Stimulated activated CD4-positive, alpha-beta T cell treated with anti-CD3 and anti-CD28 coated beads, Interleukin-2, amount 100 ng/mL, for 4 hours (primary cell): ENCODE measurements at regions not wholly inside any gene's neighbourhood (a gene's known extent, or its start where the extent isn't known, plus 50 kb on each side); places are given as distances from the start of the nearest gene placed in this dataset.

Experiments used
- DNase-seq: peaks from one replicate; pipeline ENCODE4 v3.0.0-alpha.2; 2020; ENCODE audit warnings: low read depth

DNA sequence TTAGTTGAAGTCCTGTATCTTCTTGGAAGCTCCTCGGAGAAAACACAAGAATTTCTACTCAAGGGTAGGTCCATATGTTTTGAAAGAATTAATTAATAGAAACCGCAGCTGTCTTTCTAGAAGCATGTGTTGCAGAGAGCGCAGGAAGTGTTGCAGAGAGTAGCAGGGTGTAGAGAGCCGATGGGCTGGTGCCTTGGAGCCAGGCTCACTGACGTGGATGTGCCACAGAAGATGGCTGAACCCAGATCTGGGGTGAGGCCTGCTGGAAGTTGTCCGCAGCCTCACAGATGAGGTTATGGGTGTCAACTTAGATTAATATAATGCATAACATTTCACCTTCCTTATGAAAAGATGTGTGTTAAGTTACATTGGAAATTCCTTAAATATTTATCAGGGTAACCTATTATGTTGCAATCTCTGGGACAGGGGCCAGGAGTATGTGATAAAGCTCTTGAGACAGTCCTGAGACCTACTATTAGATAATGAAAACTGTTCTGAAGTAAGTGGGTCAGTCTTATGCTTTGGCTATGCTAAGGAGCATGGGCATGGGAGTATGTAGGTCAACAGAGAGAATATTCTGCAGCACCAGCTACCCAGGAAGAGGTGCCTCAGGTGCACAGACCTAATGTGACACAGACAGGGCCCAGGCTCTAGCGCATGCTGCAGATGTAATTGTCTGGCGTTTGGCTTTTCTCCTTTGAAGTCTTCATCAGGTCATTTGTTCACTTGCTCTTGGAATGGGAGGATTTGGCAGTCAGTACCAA lies 973.3 kb downstream of the BCL11B start:
- no peak for DNase-seq

DNA sequence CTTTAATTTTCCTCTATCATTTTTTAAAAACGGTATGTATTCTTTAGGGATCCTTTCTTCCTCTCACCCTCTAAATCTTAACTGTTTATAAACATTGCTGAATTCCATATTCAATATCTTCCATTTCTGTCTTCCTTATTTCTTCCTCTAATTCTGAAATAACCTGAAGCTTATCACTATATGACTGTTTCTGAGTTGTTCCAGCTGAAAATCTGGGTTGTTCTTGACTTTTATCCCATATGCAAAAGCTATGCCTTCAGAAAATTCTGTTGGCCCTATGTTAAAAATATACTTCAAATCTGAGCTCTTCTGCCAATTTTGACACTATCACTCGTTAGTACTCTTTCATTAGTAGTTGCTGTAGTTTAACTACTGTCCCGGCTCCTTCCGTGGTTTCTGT lies 970.3 kb downstream of the BCL11B start:
- DNase-seq: no peak

DNA sequence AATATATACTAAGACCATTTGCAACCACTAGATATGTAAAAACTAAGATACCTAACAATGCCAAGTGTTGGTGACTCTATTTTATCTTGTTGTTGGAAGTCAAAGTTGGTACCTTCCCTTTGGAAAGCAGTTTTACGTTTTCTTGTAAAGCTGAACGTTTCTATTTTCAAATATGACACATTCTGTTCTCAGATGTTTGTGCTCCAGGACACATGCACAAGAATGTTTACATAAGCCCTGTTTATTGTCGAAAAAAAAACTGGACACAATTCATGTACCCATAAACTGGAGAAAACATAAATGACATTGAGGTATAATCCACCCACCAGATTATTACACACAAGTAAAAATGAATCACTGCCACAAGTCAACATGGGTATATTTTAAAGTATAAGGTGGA lies 967.4 kb downstream of the BCL11B start:
- no peak for DNase-seq

DNA sequence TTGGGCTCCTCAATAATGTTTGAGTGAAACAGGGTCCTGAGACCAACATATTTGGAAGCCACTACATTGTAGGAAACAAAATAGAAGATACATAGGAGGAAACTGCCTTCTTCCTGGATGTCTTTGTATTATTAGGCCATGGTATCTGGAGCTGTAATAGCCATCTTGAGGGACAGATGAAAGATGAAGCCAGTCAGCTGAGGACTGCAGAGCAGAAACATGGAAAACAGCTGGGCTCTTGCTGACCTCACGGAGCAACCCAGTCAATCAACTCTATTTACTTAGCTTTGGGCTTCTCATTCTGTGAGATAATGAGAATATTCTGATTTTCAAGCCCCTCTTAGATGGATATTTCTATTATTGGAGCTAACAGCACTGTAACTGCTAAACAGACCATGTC lies 962.4 kb downstream of the BCL11B start:
- no peak for DNase-seq

DNA sequence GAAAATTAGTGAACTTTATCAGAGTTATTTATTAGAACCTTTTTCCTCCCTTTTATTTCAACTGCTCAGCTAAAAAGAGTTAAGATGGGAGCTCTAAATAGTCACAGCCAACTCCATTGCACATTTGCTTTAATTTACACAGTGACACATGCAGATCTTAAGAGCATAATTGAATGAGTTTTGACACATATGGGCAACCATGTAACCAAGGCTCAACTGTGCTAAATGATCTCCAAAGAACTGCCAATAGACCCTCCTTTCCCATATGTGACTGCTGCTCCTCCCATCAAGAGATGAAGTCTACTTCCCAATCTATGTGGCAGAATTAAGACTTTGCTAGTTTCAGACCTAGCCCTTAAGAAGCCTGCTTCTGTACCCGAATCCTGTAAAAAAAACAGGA lies 960.0 kb downstream of the BCL11B start:
- DNase-seq: no peak

DNA sequence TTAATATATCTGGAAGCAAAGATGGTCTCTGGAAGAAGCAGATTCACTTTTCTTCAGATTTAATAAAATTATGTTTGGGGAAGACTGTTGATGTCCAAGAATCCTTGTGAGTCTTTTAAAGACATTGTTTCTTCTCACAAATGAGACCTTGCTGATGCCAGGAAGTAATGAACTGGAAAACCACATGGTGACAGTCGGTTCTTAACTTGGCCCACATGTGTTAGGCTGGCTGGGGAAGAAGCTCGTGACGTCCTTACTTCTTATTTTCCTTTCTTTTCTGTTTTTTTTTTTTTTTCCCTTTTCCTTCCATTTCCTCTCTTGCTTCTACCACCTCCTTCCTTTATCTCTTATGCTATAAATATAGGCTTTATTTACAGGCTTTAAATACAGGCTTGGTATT lies 950.2 kb downstream of the BCL11B start:
- no peak for DNase-seq

DNA sequence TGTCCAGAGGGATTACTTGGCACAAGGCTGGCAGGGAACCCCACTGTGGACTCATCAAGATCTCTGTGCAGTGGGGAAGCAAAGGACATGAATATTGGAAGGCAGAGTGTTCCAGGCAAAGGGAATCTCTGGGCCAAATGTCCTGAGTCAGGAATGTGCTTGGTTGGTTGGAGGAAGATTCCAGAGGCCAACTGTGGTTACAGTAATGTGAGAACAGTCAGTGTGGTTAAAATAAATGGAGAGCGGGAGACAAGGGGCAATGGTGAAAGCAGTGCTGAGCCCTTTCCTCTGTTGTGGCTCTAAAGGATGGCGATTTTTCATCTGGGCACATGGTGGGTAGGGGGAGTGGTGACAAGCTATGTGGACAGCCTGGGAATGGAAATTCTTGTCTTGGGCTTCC lies 948.2 kb downstream of the BCL11B start:
- no peak for DNase-seq

DNA sequence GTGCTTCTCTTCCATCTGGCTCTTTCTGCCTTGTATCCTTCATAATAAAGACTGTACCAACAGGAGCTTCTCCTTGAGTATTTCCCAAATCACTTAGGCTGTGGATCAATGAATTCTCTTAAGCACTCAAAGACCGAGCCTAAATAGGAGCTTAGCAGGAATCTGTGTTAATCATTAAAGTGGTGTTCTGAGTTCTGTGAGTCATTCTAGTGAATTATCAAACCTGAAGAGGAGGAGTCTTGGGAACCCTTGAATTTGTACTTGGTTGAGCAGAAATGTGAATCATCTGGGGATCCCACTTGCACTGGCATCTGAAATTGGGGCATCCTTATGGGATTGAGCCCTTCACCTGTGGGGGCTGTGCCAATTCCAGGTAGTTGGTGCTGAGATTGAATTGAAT lies 946.2 kb downstream of the BCL11B start:
- no peak for DNase-seq

DNA sequence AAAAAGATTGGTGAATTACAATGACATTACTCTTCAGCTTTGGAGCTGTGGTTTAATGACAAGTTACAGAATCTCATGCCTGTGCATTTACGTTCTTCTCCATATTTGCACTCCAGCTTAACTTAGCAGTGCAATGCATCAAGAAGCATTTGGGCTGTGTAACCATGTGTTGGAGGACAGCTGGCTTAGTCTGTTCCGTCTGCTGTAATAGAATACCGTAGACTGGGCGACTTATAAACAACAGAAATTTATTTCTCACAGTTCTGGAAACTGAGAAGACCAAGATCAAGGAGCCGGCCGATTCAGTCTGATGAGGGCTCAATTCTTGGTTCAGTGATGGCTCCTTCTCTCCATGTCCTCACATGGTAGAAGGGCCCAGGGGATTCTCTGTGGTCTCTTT lies 943.5 kb downstream of the BCL11B start:
- DNase-seq: no peak

DNA sequence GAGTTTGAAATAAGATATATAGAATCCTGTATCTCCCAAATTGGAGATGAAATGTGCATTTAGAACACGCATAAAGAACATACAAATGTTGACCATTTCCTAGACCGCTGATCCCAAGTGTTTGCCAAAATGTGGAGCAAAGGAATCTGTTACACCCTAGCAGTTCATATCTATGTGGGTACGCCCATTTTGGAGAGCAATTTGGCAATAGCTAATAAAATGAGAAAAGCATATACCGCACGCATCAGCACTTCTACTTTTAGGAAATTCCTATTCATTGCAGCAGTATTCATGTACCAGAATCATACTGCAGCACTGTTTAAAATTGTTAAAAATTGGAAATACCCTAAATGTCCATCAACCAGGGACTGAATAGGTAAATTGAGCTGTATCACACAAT lies 937.8 kb downstream of the BCL11B start:
- no peak for DNase-seq

DNA sequence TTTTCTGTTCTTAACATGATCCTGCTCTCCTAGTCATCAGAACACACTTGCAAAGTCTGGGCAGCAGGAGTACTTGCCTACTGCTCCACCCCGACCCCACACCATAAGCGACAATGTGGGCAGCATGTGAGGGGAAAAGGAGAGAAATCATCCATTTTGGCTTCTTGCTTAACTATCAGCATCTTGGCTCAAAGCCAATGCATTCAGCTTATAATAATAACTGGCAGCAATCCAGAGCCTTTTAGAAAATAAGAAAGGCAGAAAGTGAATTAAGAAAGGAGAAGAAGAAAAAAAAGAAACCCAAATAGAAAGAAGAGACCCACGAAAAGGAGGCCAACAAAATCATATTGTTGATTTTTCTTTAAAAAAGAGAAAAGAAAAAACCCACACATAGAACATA lies 930.8 kb downstream of the BCL11B start:
- DNase-seq: no peak

DNA sequence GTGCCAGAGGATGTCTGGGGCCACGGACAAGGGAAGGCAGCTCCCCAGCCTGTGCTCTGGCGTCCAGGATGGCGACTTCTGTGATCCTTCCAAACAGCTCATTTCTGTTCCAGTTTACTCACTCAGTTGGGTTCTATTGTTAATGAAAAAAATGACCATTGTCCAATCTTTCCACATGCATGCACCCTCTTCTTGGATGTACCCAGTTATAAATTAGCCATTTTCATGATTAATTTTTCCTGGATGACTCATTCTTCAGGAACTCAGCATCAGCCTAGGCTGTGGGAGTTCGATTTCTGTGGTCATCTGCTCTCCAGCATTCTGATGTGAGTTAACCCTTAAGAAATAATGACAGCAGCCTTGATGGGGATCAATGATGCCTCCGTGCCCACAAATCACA lies 926.8 kb downstream of the BCL11B start:
- no peak for DNase-seq

DNA sequence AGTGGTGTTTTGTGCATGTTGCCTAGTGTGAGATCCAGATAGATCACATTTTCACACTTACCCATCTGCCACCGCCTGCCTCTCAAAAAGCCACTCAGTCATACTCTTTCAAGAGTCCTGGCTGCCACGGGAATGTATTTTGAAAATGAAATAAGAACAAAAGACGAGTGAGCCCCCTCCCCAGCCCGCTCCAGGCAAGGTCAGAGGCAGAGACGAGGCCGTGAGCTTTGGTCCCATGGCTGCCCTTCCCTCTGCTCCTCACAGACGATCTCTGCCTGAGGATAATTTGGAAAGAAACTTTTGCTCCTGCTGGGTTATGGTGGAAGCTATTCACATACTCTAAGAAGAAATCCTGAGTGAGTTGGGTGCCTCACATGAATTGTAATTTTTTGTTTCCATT lies 924.3 kb downstream of the BCL11B start:
- no peak for DNase-seq

DNA sequence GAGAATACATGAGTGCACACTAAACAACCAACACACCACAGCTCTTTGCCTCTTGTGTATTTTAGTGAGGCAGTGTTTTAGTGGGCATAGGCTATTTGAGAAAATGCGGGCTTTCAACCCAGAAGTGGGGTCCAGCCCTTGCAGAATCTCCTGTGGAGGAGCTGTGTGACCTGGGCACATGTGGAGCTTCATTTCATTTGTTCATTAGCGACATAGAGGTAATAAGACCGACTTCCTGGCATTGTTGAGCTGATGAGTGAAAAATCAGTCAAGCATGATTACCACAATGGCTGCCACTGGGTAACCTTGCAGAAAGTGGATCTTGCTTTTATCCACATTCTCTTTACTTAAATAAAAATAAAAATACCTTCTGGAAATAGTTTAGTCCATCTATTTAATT lies 923.5 kb downstream of the BCL11B start:
- DNase-seq: no peak

DNA sequence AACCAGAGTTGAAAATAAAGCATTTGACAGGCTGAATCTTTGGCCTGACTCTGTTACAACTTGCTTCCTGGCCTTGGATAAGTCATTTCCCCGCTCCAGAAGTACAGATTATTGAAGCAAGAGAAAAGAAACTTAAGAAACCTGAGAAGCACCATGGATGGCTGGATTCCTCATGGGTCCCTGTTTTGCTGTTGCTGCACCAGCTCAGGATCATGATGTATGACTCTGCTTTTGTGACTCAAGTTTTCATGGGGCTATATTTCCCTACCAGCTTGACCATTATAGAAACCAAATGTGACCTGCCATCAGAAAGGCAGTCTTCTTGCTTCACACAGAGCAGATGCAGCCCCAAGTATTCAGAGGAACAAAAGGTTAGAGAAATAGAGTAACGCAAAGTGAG lies 921.8 kb downstream of the BCL11B start:
- no peak for DNase-seq

DNA sequence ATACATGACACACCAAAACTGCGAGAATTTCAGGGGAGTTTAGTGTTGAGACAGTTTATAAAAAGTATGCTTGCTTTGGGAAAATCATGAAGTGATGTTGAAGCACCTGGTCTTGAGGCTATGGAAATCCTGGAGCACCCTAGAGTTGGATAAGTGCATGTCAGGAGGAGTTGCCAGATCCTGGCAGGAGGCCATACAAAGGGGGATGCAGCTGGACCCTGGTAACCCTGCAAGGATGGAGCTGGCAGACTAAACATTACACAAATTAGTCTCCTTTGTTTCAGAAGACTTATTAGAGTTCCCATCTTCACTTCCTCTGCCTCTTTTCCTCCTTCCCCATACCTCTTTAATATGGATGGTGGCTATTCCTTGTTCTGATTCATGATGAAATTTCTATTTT lies 907.0 kb downstream of the BCL11B start:
- no peak for DNase-seq

DNA sequence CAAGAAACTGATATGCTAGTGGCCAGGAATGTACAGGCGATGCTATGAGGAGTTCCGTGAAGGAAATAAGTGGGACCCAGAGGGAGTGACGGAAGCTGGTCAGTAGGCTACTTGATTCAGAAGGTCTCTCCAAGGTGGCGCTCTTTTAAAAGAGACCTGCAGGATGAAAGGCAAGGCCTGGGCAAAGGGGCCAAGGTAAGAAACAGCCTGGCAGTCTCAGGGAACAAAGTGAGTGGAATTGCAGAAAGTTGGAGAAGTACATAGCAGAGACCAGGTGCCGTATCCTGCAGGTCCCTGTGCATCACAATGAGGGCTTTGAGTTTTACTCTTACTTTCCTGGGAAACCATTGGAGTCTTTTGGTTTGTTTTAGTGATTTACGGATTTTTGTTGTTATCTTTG lies 905.6 kb downstream of the BCL11B start:
- no peak for DNase-seq

DNA sequence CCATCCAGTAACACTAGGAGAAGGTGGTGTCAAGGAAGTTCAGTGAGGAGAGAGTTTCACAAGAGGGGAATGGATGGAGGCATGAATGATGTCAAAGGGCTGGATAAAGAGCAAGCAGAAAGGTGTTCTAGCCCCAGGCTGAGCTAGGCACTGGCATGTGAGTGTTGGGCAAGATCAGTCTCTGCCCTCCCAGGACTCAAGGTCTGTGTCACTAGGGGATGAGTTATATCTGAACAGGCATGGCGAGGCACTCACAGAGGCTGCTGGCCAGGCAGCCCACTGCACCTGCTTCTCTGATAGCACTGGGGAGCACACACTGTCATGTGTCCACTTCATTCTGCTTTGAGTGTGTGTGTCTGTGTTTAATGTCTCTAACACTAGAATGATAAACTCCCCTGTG lies 903.8 kb downstream of the BCL11B start:
- DNase-seq: no peak

DNA sequence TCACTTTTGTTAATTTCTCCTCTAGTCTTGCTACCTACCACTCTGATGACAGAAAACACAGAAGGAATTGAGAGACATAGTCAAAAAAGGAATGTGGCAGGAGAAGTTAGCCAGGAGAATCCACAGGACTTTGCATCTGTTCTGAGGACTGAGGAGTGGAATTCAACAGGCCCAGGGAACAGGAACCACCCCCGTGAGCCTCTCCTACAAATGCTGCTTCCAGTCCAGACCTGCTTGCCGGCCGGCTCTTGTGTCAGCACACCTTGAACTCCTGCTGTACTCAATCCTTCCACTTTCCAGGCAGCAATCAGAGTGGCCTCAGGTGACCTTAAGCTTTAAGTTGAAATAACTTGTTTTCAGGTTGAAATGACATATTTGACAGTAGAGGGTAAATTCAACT lies 903.1 kb downstream of the BCL11B start:
- DNase-seq: no peak

DNA sequence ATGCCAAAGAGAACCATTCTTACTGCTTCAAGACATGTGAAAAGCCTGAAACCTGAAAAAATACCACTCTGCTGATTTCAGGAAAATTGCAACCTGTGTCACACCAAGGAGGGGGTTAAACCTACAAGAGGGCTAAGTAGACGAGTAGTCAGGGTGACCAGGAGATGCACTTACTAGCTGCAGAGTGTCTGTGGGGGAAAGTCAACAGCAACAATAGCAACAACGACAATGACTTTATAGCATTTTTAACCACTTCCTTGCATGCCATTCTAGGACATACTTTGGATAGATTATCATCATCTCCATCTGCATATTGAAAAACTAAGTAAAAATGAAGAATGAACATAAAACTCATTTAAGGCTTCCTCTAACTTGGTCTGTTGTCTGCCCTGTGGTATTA lies 902.7 kb downstream of the BCL11B start:
- no peak for DNase-seq

DNA sequence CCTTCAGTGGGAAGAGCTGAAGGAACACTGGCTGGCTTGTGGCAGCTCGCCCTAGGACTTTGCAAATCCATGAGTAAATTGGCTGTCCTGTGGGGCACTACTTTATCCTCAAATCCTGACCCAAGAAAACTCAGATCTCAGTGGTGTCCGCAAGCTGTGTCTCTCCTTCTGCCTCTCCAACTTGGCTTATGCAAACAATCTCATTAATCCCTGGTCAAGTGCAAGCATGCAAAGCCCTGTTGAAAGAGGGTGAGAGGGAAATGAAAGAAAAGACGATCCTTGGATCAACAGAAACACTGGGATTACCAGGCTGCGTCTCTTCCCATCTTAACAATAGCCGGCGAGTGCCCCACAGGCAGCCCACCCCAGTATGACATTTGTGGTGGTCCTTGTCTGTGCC lies 901.6 kb downstream of the BCL11B start:
- no peak for DNase-seq

DNA sequence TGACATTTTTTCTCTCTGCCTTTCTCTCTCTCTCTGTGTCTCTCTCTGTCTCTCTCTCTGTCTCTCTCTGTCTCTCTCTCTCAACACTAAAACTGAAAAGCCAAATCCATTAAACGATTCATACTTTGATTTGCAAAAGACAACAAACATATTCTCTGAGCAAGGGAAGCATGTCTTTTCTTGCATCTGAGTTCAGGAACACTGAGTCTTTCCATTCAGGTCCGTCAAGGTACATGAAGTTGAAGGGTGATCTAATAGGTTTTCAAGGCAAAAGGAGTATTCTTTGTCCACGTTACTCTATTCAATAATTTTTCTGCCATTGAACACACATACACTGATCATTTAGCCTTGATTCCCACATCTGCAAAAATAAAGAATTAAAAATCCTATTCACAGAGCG lies 900.9 kb downstream of the BCL11B start:
- DNase-seq: no peak

DNA sequence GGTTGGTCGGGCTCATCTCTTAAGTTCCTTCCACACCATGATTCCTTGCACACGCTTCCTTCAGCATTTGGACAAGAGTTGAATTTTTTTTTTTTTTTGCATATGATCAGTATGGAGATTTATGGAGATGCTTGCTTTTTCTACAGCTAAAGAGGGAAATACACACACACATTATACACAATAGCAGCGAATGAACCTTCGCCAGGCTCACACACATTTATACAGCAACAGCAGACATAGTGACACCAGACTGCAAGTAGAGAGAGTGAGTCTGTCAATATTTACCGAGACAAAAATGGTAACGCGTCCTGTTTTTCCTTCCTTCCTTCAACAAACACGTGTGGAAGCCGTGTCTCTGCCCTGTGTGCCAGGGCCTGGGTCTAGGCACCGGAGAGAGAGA lies 897.9 kb downstream of the BCL11B start:
- DNase-seq: no peak

DNA sequence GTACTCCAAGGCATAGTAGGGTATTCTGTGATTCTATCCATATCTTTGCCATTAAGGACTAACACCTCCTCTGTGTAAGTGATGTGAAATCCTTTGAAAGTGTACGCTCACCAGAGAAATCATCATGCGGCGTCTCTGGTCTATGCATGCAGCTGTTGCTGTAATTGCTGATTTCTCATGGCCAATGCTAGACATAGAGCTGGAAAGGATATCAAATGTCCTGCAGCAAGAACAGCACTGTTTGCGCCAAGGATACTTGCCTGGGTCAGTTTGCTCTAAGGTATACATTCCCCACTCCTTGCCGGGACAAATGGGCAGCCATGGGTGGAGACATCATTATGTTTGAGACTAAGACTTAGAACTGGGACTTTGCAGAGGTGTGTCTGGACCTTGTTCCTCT lies 896.4 kb downstream of the BCL11B start:
- DNase-seq: no peak

DNA sequence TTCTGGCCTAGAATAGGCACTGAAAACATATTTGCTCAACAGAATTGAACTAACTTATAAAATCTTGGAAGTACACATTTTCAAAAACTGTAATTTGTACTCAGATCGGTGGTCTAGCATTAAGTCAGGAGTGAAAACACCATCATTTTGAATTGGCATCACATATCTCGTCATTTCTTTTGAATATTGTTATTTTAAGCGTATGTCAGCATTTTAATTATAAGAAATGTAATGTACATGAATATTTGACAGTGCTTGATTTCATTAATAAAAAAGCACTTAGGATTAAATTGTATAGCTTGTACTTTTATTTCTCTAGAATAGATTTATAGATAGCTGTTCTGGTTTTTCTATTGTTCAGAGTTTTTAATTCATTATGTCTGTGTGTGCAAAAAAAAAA lies 892.2 kb downstream of the BCL11B start:
- no peak for DNase-seq
